HCT116 (cell line): ENCODE measurements at regions not wholly inside any gene's neighbourhood (a gene's known extent, or its start where the extent isn't known, plus 50 kb on each side); places are given as distances from the start of the nearest gene placed in this dataset.

ENCODE experiments used
- ATAC-seq: fragments of 200-7000 bp; cut with Tn5 transposase; 2 replicates; pipeline ENCODE4 v1.9.1; 2020; ENCODE audit warnings: mild to moderate bottlenecking, moderate library complexity
- BruUV-seq: library from RNA; stranded (reverse); fragments of 400-500 nt; replicated peaks from 2 replicates; lab custom pipeline; 2021; lab: Mats Ljungman, UMichigan
- CTCF ChIA-PET: fragments of 300-600 bp; sonication (Branson Sonifier 250); formaldehyde crosslinking; loops from one replicate; lab custom pipeline; 2021; ENCODE audit warnings: antibody characterized with exemption; lab: Charles Lee
- POLR2A ChIA-PET: fragments of 300-600, 350-600 bp; sonication (Branson Sonifier 250); formaldehyde crosslinking; loops from one replicate; lab custom pipeline; 2021; ENCODE audit warnings: antibody characterized with exemption; lab: Charles Lee
- RAD21 ChIA-PET, 2 experiments: fragments of 300-600 bp; sonication (Branson Sonifier 250); formaldehyde crosslinking; loops; one replicate each; lab custom pipeline; 2023; ENCODE audit warnings: low total read pairs in 2 of 2; ENCODE audit not compliant: uncharacterized antibody in 2 of 2, unreplicated experiment in 2 of 2, low non-redundant PET in 1 of 2; lab: Charles Lee
- DNase-seq: peaks from one replicate; pipeline ENCODE4 v3.0.0-alpha.2; 2010; ENCODE audit warnings: low read depth, low spot score
- H2AFZ ChIP-seq: fragments of 200-600 bp; shearing (Covaris generic), sonication (generic); 2 replicates; pipeline ENCODE4 v1.6.1; 2017; ENCODE audit warnings: low read depth, mixed run types, mixed read lengths, antibody characterized with exemption, low read length; ENCODE audit not compliant: poor library complexity, severe bottlenecking
- H3K27ac ChIP-seq: 2 replicates; pipeline ENCODE4 v1.5.1; 2012; ENCODE audit warnings: low read depth, low read length
- H3K27me3 ChIP-seq: fragments of 200-600 bp; sonication (generic); 2 replicates; pipeline ENCODE4 v1.6.1; 2016; ENCODE audit warnings: mixed run types, low read length, mixed read lengths; ENCODE audit not compliant: insufficient read depth
- H3K36me3 ChIP-seq, 2 experiments: fragments of 200-500 bp in 1 of 2; fragments of 200-600 bp in 1 of 2; sonication (Bioruptor generic) in 1 of 2; sonication (generic) in 1 of 2; 2 replicates each; pipeline versions ENCODE4 v1.5.1 to v1.6.1; 2014 to 2016; ENCODE audit warnings: low read length in 2 of 2, inconsistent platforms in 1 of 2, mixed read lengths in 1 of 2, mixed run types in 1 of 2; ENCODE audit not compliant: insufficient read depth in 2 of 2, control insufficient read depth in 1 of 2
- H3K4me1 ChIP-seq, 2 experiments: fragments of 200-600 bp in 1 of 2; sonication (generic) in 1 of 2; 2 replicates each; pipeline versions ENCODE4 v1.5.1 to v1.6.1; 2012 to 2017; ENCODE audit warnings: low read length in 2 of 2, inconsistent platforms in 1 of 2, mild to moderate bottlenecking in 1 of 2, mixed read lengths in 1 of 2, mixed run types in 1 of 2, moderate library complexity in 1 of 2; ENCODE audit not compliant: insufficient read depth in 2 of 2, control insufficient read depth in 1 of 2
- H3K4me2 ChIP-seq: fragments of 200-600 bp; sonication (generic); 2 replicates; pipeline ENCODE4 v1.6.1; 2017; ENCODE audit warnings: mixed run types, low read length, mixed read lengths
- H3K4me3 ChIP-seq, 2 experiments: fragments of 200-600 bp in 1 of 2; sonication (generic) in 1 of 2; replicated peaks in 1 of 2; 2 replicates each; pipeline ENCODE4 v1.5.1; 2011 to 2016; ENCODE audit warnings: low read length in 2 of 2, control low read depth in 1 of 2, low read depth in 1 of 2, mild to moderate bottlenecking in 1 of 2, mixed read lengths in 1 of 2, mixed run types in 1 of 2
- H3K79me2 ChIP-seq: fragments of 200-600 bp; sonication (generic); 2 replicates; pipeline ENCODE4 v1.6.1; 2017; ENCODE audit warnings: mild to moderate bottlenecking, mixed run types, low read length, moderate library complexity, mixed read lengths; ENCODE audit not compliant: insufficient read depth
- H3K9ac ChIP-seq: fragments of 200-600 bp; sonication (generic); 2 replicates; pipeline ENCODE4 v1.6.1; 2016; ENCODE audit warnings: low read length, mixed read lengths
- H3K9me2 ChIP-seq: fragments of 200-600 bp; sonication (generic), shearing (Covaris generic); 2 replicates; pipeline ENCODE4 v1.6.1; 2017; ENCODE audit warnings: mixed run types, mild to moderate bottlenecking, moderate library complexity; ENCODE audit not compliant: insufficient read depth
- H3K9me3 ChIP-seq, 2 experiments: fragments of 200-500 bp in 1 of 2; fragments of 200-600 bp in 1 of 2; sonication (Bioruptor generic) in 1 of 2; sonication (generic) in 1 of 2; 2 replicates each; pipeline ENCODE4 v1.6.1; 2014 to 2017; ENCODE audit warnings: low read length in 2 of 2, mixed read lengths in 2 of 2, inconsistent platforms in 1 of 2, low read depth in 1 of 2, mild to moderate bottlenecking in 1 of 2, mixed run types in 1 of 2, moderate library complexity in 1 of 2; ENCODE audit not compliant: control insufficient read depth in 1 of 2, insufficient read depth in 1 of 2
- H4K20me1 ChIP-seq: fragments of 200-600 bp; sonication (generic), shearing (Covaris generic); 2 replicates; pipeline ENCODE4 v1.6.1; 2017; ENCODE audit warnings: mixed run types, mild to moderate bottlenecking, moderate library complexity; ENCODE audit not compliant: insufficient read depth
- CBX3 ChIP-seq: IDR thresholded peaks from 2 replicates; pipeline ENCODE4 v1.6.1; 2012; ENCODE audit warnings: low read depth
- EGR1 ChIP-seq: IDR thresholded peaks from 2 replicates; pipeline ENCODE4 v1.6.1; 2012; ENCODE audit warnings: low read depth
- ELF1 ChIP-seq: IDR thresholded peaks from 2 replicates; pipeline ENCODE4 v1.6.1; 2012; ENCODE audit warnings: low read depth, borderline replicate concordance
- EZH2phosphoT487 ChIP-seq: fragments of 200-600 bp; IDR thresholded peaks from 2 replicates; pipeline ENCODE4 v1.6.1; 2018; ENCODE audit warnings: antibody characterized with exemption, borderline replicate concordance
- JUND ChIP-seq: IDR thresholded peaks from 2 replicates; pipeline ENCODE4 v1.6.1; 2012
- MAX ChIP-seq: IDR thresholded peaks from 2 replicates; pipeline ENCODE4 v1.6.1; 2012
- REST ChIP-seq: IDR thresholded peaks from 2 replicates; pipeline ENCODE4 v1.6.1; 2012; ENCODE audit warnings: low read depth
- SP1 ChIP-seq: IDR thresholded peaks from 2 replicates; pipeline ENCODE4 v1.6.1; 2012; ENCODE audit warnings: low read depth
- SRF ChIP-seq: IDR thresholded peaks from 2 replicates; pipeline ENCODE4 v1.6.1; 2012; ENCODE audit warnings: low read depth
- ZFX ChIP-seq: fragments of 450-650 bp; IDR thresholded peaks from 2 replicates; pipeline ENCODE4 v1.6.1; 2017
- intact Hi-C: fragments of 100-400 bp; cut with micrococcal nuclease; formaldehyde crosslinking; loops from 2 replicates; pipeline ENCODE4 v1.10.0; 2022
- TF ChIP-seq, protein P1 (sequence below): IDR thresholded peaks from 2 replicates; pipeline ENCODE4 v1.6.1; 2011; ENCODE audit warnings: mild to moderate bottlenecking, low read length, moderate library complexity; ENCODE audit not compliant: insufficient replicate concordance; ENCODE audit errors: extremely low read depth

GRCh38 chr4:26044524-26044923, 130.5 kb downstream of the SMIM20 start:
- H3K9me2 ChIP-seq = no peaks in the 10 kb centered on the region
- CTCF ChIA-PET = no interaction called here
- H3K4me3 ChIP-seq = no peak overlapping the region
- ATAC-seq (no peak), DNase-seq (no peak)
- POLR2A ChIA-PET = no interaction called here
- BruUV-seq = no TSS peak
- no peaks in the 10 kb centered on the region for H3K27me3 ChIP-seq
- intact Hi-C loops = no loop called here
- H3K36me3 ChIP-seq = no peaks in the 10 kb centered on the region
- no peak for TF ChIP-seq EZH2phosphoT487
- no peak for TF ChIP-seq SRF
- TF ChIP-seq, protein P1, sequence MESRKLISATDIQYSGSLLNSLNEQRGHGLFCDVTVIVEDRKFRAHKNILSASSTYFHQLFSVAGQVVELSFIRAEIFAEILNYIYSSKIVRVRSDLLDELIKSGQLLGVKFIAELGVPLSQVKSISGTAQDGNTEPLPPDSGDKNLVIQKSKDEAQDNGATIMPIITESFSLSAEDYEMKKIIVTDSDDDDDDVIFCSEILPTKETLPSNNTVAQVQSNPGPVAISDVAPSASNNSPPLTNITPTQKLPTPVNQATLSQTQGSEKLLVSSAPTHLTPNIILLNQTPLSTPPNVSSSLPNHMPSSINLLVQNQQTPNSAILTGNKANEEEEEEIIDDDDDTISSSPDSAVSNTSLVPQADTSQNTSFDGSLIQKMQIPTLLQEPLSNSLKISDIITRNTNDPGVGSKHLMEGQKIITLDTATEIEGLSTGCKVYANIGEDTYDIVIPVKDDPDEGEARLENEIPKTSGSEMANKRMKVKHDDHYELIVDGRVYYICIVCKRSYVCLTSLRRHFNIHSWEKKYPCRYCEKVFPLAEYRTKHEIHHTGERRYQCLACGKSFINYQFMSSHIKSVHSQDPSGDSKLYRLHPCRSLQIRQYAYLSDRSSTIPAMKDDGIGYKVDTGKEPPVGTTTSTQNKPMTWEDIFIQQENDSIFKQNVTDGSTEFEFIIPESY = no peak
- H3K4me2 ChIP-seq = no peak overlapping the region
- RAD21 ChIA-PET = no interaction called here
- H4K20me1 ChIP-seq = no peaks in the 10 kb centered on the region
- H3K79me2 ChIP-seq = no peaks in the 10 kb centered on the region
- no peak overlapping the region for H2AFZ ChIP-seq
- no peak overlapping the region for H3K27ac ChIP-seq
- H3K9me3 ChIP-seq = no peaks in the 10 kb centered on the region
- no peaks in the 10 kb centered on the region for H3K4me1 ChIP-seq
- no peak overlapping the region for H3K9ac ChIP-seq

DNA sequence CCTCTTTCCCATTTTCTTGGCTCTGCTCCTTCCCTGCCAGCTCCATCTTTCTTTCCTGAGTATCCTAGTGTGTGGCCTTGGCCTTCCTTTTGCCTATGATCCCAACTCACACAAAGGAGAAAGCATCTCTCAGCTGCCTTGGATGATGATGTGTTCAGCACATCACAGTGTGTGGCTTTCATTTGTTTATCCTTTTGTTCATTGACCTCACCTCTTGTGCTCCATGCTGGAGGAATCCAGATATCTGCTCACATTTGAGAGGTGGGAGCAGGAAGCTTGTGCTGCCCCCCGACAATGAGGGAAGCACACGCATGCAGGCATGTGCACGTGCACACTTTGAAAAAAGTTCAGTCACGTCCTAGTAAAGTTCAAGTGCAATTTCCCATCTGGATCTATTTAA, 131.0 kb downstream of the SMIM20 start:
- Histone ChIP-seq H3K9me3 (no peaks in the 10 kb centered on the region), H3K27me3 (no peaks in the 10 kb centered on the region), H3K4me1 (no peaks in the 10 kb centered on the region), H3K9ac (no peak overlapping the region), H3K9me2 (no peaks in the 10 kb centered on the region), H3K4me2 (no peak overlapping the region), H4K20me1 (no peaks in the 10 kb centered on the region), H3K79me2 (no peaks in the 10 kb centered on the region), H3K27ac (no peak overlapping the region), H3K4me3 (no peak overlapping the region), H2AFZ (no peak overlapping the region), H3K36me3 (no peaks in the 10 kb centered on the region)
- ChIA-PET RAD21 (no interaction called here), CTCF (no interaction called here), POLR2A (no interaction called here)
- BruUV-seq = no TSS peak
- ATAC-seq (no peak), DNase-seq (no peak)
- intact Hi-C loops = no loop called here
- TF ChIP-seq EZH2phosphoT487 (no peak), EGR1 (no peak), SP1 (no peak), JUND (no peak), CBX3 (no peak), SRF (no peak), MAX (no peak), ELF1 (no peak), ZFX (no peak), REST (no peak)
